ENCODE measurements at regions not wholly inside any gene's neighbourhood (a gene's known extent, or its start where the extent isn't known, plus 50 kb on each side); places are given as distances from the start of the nearest gene placed in this dataset.

GRCh38 chr13:91295712-91296410 lies 51.6 kb upstream of the MIR17HG start:
- TF ChIP-seq MXI1 (IDR thresholded peaks at IDR 0.05; ENCODE audit: borderline replicate concordance, low read depth, low read length) (no peak), CEBPB (IDR thresholded peaks at IDR 0.05; ENCODE audit: low read depth, low read length) (no peak), NFE2L2 (IDR thresholded peaks at IDR 0.05; ENCODE audit: low read depth, low read length) (no peak), RCOR1 (IDR thresholded peaks at IDR 0.05; ENCODE audit: insufficient replicate concordance, low read length) (no peak), USF2 (IDR thresholded peaks at IDR 0.05; ENCODE audit: low read depth, low read length) (no peak), ELK1 (IDR thresholded peaks at IDR 0.05; ENCODE audit: borderline replicate concordance, low read depth, low read length) (no peak), POLR2A (IDR thresholded peaks at IDR 0.05; ENCODE audit: low read depth, low read length) (no peak), RFX5 (IDR thresholded peaks at IDR 0.05; ENCODE audit: low read depth, low read length) (no peak), CHD1 (IDR thresholded peaks at IDR 0.05; ENCODE audit: low read depth, low read length) (no peak), FOS (IDR thresholded peaks at IDR 0.05; ENCODE audit: low read depth, low read length) (no peak), MAZ (IDR thresholded peaks at IDR 0.05; ENCODE audit: borderline replicate concordance, low read depth, low read length) (no peak), SMC3 (IDR thresholded peaks at IDR 0.05; ENCODE audit: low read depth, low read length) (no peak), RAD21 (IDR thresholded peaks at IDR 0.05; ENCODE audit: low read length) (no peak), MAFK (IDR thresholded peaks at IDR 0.05; ENCODE audit: low read depth, low read length) (no peak), CTCF (conservative IDR thresholded peaks at IDR 0.05; ENCODE audit: low read depth, low read length) (no peak)
- ATAC-seq (ENCODE audit: low read depth) (no peak), DNase-seq (no peak)
- Histone ChIP-seq H3K14ac (replicated peaks; ENCODE audit: low read depth, low read length) (no peak overlapping the region), H3K9me3 (ENCODE audit: control insufficient read depth, insufficient read depth, low read length) (no peaks in the 10 kb centered on the region), H2BK120ac (ENCODE audit: low read depth, low read length) (no peak overlapping the region), H3K18ac (ENCODE audit: low read depth, low read length) (no peak overlapping the region), H4K91ac (ENCODE audit: insufficient read depth, low read depth, low read length) (no peak overlapping the region), H3K36me3 (ENCODE audit: control insufficient read depth, insufficient read depth, low read length) (no peaks in the 10 kb centered on the region), H3K79me1 (ENCODE audit: low read depth in 1 of 2, low read length in 2 of 2) (no peaks in the 10 kb centered on the region), H3K4me2 (ENCODE audit: low read depth, low read length) (no peak overlapping the region), H3K4me1 (ENCODE audit: control insufficient read depth, insufficient read depth, low read length) (no peaks in the 10 kb centered on the region), H4K5ac (ENCODE audit: low read depth, low read length) (no peak overlapping the region), H3K4me3 (ENCODE audit: insufficient read depth, low read depth, low read length) (no peak overlapping the region), H3K56ac (ENCODE audit: extremely low read depth, insufficient read depth, low read length) (no peak overlapping the region), H3K23ac (ENCODE audit: low read depth, low read length) (no peak overlapping the region), H2AK9ac (replicated peaks; ENCODE audit: low read depth, low read length, poor library complexity) (no peak overlapping the region), H3K27ac (ENCODE audit: insufficient read depth, low read length) (no peak overlapping the region), H4K8ac (ENCODE audit: low read depth in 2 of 2, low read length in 2 of 2) (no peak overlapping the region), H3K27me3 (ENCODE audit: control insufficient read depth, insufficient read depth, low read length) (no peaks in the 10 kb centered on the region), H2AK5ac (ENCODE audit: low read depth, low read length) (no peak overlapping the region), H3K9me1 (ENCODE audit: insufficient read depth, low read length) (no peaks in the 10 kb centered on the region), H2BK15ac (ENCODE audit: low read depth, low read length) (no peak overlapping the region), H3K4ac (ENCODE audit: low read depth, low read length) (no peak overlapping the region), H2BK5ac (ENCODE audit: low read depth, low read length, poor library complexity, severe bottlenecking) (no peak overlapping the region), H3K9ac (ENCODE audit: low read depth, low read length) (no peak overlapping the region), H2BK20ac (ENCODE audit: low read depth, low read length) (no peak overlapping the region), H2AFZ (replicated peaks; ENCODE audit: low read length, poor library complexity) (no peak overlapping the region), H4K20me1 (ENCODE audit: insufficient read depth, low read length) (no peaks in the 10 kb centered on the region)
- POLR2A ChIA-PET (ENCODE audit: unreplicated experiment), result no interaction called here
- BruUV-seq (replicated peaks), result no TSS peak
- 0% methylated on average over 1 of the region's 15 CpGs; no CpG with 5 or more reads in 1 of the 2 experiments for WGBS, 2 experiments (ENCODE audit: extremely low coverage in 2 of 2, insufficient read length in 1 of 2)
- CTCF ChIA-PET, result no interaction called here
- in situ Hi-C loops (cut with MboI; ENCODE audit: low sequenced_read_pairs), result no loop called here
- dilution Hi-C loops (cut with HindIII; ENCODE audit: low sequenced_read_pairs, unreplicated experiment), result no loop called here
- intact Hi-C loops (cut with micrococcal nuclease), result no loop called here

Measured in IMR-90 (cell line).